ACHN (cell line): ENCODE measurements at regions not wholly inside any gene's neighbourhood (a gene's known extent, or its start where the extent isn't known, plus 50 kb on each side); places are given as distances from the start of the nearest gene placed in this dataset.

Source experiments
- DNase-seq: peaks from one replicate; pipeline ENCODE4 v3.0.0-alpha.2; 2015
- in situ Hi-C: cut with HindIII; loops from 2 replicates; pipeline ENCODE4 v1.10.0; 2017; ENCODE audit warnings: low sequenced_read_pairs, low pct_ligation_motif_present, low pct_unique_long_range_greater_than_20kb

GRCh38 chr13:76644906-76645305 lies 241.3 kb downstream of the KCTD12 start:
- in situ Hi-C loops: no loop called here
- no peak for DNase-seq

- DNase-seq: no peak
- in situ Hi-C loops: no loop called here
Measured at GRCh38 chr13:76643596-76643995, 242.6 kb downstream of the KCTD12 start.

DNA sequence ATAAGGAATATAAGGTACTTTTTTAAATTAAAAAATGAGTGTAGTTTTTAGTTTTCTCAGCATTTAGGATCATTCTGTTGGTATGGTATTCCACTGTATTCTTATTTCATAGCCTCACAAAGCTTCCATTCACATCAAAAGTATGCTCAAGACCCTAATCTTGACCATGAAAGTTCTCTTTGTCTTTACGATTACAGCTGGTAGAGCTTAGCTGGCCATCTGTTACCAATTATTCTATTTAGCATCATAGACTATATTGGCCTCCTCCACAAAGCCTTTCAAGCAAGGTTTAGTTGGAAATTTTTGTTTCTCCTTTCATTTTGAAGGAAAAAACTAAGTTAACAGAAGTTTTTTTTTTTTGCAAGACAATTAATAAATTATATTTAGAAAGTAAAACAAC lies 245.1 kb downstream of the KCTD12 start:
- in situ Hi-C loops: no loop called here
- no peak for DNase-seq

GRCh38 chr13:76638882-76639281 lies 247.3 kb downstream of the KCTD12 start:
- no peak for DNase-seq
- in situ Hi-C loops: no loop called here

DNA sequence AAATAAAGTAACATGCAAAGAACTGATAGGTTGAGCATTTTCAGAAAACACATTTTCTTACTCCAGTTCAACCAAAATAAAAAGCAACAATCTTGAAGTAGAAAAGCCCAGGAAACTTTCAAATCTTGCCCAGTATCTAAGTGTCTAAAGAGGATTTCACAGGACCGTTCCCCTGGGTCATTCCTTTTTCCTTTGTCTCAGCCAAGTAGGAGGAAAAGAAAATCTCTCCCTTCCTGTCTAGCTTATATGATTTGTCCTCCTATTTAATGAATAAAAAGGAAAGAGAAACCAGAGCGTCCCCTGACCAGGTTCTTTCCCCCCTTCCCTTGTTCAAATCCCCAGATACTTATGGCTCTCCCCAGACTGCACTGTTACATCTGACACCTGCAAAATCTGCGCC lies 248.0 kb downstream of the KCTD12 start:
- in situ Hi-C loops: no loop called here
- no peak for DNase-seq

- no peak for DNase-seq
- in situ Hi-C loops: no loop called here
Measured at GRCh38 chr13:76637641-76638141, 248.5 kb downstream of the KCTD12 start.

- DNase-seq: no peak
- in situ Hi-C loops: no loop called here
Measured at GRCh38 chr13:76636829-76637228, 249.4 kb downstream of the KCTD12 start.

GRCh38 chr13:76635232-76636230 lies 250.7 kb downstream of the KCTD12 start:
- no peak for DNase-seq
- in situ Hi-C loops: no loop called here

- no peak for DNase-seq
- in situ Hi-C loops: no loop called here
Measured at GRCh38 chr13:76634431-76635191, 251.6 kb downstream of the KCTD12 start.

DNA sequence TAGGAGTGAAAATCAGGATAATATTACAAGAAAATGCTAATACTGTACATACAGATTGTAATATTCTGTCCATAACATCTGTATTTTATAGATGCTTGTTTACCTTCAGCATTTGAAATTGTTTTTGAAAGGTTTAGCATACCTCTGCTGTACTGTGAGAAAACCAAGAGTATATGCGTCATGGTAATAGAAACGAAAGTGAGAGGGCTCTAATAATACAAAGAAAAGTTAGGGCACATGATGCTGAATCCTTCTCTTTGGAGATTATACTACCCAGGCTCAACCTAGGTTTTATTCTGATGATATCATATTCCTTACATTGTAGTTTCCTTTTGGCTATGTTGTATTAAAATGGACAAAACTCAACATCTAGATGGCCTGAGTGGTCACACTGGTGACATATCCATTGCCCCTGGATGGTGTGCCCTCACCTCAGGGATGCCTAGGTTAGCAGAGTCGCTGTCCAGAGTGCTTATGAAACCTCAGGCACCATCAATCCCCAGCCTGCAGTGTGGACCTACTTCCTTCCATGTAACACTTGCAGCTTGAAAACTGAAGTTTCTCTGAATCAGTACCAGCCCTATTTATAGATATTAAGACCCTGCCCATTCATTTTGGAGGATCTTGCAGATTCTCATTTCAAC lies 253.7 kb downstream of the KCTD12 start:
- in situ Hi-C loops: no loop called here
- DNase-seq: no peak

DNA sequence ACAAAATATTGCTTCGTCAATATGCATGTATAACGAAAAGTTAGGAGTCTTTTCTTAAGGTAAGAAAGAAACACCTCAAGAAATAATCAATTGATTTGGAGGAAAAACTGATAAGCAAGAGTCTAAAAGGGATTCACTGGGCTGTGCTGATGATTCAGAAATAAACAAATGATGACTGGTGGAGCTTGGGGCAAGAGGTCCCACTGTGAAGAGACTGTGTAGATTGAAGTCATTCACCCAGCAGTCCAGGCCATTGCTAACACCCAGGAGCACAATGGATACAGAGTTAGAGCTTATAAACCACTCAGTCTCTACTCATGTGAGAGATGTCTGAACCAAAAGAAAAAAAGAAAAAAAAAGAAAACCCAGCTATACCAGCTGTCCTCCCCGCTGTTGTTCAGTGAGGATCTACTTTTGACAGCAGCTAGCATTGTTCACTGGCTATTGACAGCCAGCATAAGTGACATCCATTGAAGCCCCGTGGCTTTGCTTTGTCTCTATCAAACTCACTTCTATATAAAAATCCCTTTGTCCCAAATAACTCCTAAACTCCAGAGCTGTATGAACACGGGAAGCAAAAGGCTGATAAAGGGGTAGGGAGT lies 255.5 kb downstream of the KCTD12 start:
- in situ Hi-C loops: no loop called here
- no peak for DNase-seq

GRCh38 chr13:76622315-76623040 lies 263.7 kb downstream of the KCTD12 start:
- no peak for DNase-seq
- in situ Hi-C loops: no loop called here

DNA sequence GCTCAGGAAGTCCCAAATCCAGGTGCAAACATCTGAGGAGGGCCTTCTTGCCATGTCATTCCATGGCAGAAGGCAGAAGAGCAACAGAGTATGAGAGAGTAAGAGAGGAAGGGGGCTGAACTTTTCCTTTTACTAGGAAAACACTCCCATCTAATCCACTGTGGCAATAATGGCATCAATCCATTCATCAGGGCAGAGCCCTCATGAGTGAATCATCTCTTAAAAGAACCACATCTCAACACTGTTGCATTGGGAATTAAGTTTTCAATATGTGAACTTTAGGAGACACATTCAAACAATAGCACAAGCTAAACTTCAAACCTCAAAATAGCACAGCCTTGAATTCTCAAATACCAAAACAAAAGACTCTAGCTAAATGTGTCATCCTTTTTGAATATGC lies 264.5 kb downstream of the KCTD12 start:
- no peak for DNase-seq

DNA sequence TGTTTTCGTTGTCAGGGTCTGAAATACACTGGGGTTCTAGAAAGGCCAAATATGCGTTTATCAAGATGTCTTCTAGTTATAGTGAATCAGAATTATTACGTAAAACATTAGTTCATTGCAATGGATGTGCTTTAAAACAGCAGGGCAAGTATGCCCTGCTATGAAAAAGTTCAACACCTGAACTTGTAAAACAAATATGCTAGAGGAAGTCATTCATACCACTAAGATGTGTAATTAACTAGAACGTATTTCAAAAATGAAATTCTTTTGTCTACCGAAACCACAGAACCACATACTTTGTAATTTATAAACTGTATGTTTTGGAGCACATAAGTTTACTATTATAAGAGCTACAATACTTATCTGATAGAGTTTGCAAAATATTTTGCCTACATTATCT lies 266.2 kb downstream of the KCTD12 start:
- in situ Hi-C loops: no loop called here
- no peak for DNase-seq

More for the DNA sequence above, 264.5 kb downstream of the KCTD12 start:
- in situ Hi-C loops: no loop called here

GRCh38 chr13:76619631-76620030 lies 266.6 kb downstream of the KCTD12 start:
- in situ Hi-C loops: no loop called here
- no peak for DNase-seq

DNA sequence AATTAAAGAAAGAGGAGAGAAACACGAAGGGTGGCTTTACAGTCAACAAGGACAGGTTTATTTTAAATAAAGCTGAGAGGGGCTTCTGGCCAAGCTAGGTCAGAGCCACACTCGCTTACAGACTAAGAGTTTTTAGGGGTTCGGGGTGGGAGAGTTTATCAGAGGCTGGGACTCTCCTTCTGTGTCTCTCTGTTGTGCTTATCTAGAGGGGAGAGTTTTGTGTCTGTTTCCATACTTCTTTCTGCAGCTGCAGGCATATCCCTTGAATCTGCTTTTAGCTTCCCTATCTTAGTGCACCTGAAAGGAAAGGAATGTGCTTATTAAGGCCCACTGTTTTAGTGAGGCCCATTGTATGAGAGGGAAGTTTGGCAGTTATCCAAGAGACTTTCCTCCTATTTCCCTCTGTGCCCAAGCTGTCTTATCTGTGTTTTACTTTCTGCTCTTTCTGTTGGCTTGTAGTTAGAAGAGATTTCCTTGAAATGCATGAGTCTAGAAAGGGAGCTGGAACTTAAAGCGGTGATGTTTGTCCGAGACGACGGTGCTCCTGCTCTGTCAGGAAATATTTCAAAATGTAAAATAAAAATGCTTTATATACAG lies 275.3 kb downstream of the KCTD12 start:
- in situ Hi-C loops: no loop called here
- no peak for DNase-seq

- in situ Hi-C loops: no loop called here
Measured at GRCh38 chr13:76609643-76610042, 276.6 kb downstream of the KCTD12 start.

DNA sequence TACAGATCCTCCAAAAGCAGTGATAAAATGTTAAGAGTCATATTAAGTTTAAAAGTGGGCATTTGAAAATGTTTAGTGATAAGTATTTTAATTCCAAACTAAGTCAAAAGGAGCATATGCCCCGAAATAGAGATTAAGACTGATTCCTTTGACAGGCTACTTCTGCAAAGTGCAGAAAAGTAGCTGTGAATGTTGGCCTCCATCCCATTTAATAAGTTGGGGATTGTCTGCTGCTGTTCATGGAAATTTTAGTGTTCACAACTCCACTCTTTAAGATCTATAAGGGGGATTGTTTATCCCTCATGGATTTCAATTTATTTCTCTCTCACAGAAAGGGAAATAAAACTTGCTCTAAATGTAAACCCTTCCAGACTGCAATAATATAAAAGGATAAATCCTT lies 278.3 kb downstream of the KCTD12 start:
- in situ Hi-C loops: no loop called here
- no peak for DNase-seq

More at GRCh38 chr13:76609643-76610042, 276.6 kb downstream of the KCTD12 start:
- DNase-seq: no peak
